OCI-LY1 (cell line): ENCODE measurements at regions not wholly inside any gene's neighbourhood (a gene's known extent, or its start where the extent isn't known, plus 50 kb on each side); places are given as distances from the start of the nearest gene placed in this dataset.

Source experiments
- EZH2 ChIP-seq: fragments of 200-600 bp; sonication (generic), shearing (Covaris generic); IDR thresholded peaks from 2 replicates; pipeline ENCODE4 v1.8.0; 2017; ENCODE audit warnings: borderline replicate concordance, mixed run types, mild to moderate bottlenecking, antibody characterized with exemption, low read length, moderate library complexity, mixed read lengths
- TF ChIP-seq, protein P1 (sequence below): fragments of 200-600 bp; sonication (generic), shearing (Covaris generic); IDR thresholded peaks from 2 replicates; pipeline ENCODE4 v1.5.1; 2017; ENCODE audit warnings: mild to moderate bottlenecking, antibody characterized with exemption, low read length, moderate library complexity, mixed read lengths

- TF ChIP-seq, protein P1, sequence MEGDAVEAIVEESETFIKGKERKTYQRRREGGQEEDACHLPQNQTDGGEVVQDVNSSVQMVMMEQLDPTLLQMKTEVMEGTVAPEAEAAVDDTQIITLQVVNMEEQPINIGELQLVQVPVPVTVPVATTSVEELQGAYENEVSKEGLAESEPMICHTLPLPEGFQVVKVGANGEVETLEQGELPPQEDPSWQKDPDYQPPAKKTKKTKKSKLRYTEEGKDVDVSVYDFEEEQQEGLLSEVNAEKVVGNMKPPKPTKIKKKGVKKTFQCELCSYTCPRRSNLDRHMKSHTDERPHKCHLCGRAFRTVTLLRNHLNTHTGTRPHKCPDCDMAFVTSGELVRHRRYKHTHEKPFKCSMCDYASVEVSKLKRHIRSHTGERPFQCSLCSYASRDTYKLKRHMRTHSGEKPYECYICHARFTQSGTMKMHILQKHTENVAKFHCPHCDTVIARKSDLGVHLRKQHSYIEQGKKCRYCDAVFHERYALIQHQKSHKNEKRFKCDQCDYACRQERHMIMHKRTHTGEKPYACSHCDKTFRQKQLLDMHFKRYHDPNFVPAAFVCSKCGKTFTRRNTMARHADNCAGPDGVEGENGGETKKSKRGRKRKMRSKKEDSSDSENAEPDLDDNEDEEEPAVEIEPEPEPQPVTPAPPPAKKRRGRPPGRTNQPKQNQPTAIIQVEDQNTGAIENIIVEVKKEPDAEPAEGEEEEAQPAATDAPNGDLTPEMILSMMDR, result no peak
- TF ChIP-seq EZH2, result no peak
Measured at GRCh38 chr16:51657848-51658247, 506.8 kb upstream of the SALL1 start.
